HFF-Myc (cell line): ENCODE measurements at regions not wholly inside any gene's neighbourhood (a gene's known extent, or its start where the extent isn't known, plus 50 kb on each side); places are given as distances from the start of the nearest gene placed in this dataset.
A peak's percentile ranks its signal among the peaks of the same experiment; 100 is the strongest.

Experiments used
- DNase-seq: peaks from one replicate; pipeline ENCODE4 v3.0.0-alpha.2; 2011; ENCODE audit warnings: low read depth; ENCODE audit errors: extremely low read depth
- H3K4me3 ChIP-seq: replicated peaks from 2 replicates; pipeline ENCODE4 v1.5.1; 2011; ENCODE audit warnings: low read depth, mild to moderate bottlenecking, control low read depth, low read length
- TF ChIP-seq, protein P1 (sequence below): IDR thresholded peaks from 2 replicates; pipeline ENCODE4 v1.5.1; 2012; ENCODE audit warnings: mild to moderate bottlenecking, low read depth, low read length, control low read depth; ENCODE audit errors: missing control alignments

- DNase-seq = no peak
- TF ChIP-seq, protein P1, sequence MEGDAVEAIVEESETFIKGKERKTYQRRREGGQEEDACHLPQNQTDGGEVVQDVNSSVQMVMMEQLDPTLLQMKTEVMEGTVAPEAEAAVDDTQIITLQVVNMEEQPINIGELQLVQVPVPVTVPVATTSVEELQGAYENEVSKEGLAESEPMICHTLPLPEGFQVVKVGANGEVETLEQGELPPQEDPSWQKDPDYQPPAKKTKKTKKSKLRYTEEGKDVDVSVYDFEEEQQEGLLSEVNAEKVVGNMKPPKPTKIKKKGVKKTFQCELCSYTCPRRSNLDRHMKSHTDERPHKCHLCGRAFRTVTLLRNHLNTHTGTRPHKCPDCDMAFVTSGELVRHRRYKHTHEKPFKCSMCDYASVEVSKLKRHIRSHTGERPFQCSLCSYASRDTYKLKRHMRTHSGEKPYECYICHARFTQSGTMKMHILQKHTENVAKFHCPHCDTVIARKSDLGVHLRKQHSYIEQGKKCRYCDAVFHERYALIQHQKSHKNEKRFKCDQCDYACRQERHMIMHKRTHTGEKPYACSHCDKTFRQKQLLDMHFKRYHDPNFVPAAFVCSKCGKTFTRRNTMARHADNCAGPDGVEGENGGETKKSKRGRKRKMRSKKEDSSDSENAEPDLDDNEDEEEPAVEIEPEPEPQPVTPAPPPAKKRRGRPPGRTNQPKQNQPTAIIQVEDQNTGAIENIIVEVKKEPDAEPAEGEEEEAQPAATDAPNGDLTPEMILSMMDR = no peak
- peak overlapping the region; percentile 69; the same call in 1 of the 2 replicates for H3K4me3 ChIP-seq
Measured at GRCh38 chr22:46089426-46090035, 60.8 kb upstream of the PPARA start.

- TF ChIP-seq, protein P1 = no peak
- no peak for DNase-seq
- H3K4me3 ChIP-seq = no peak overlapping the region
Measured at GRCh38 chr22:46090036-46090591, 60.2 kb upstream of the PPARA start.

DNA sequence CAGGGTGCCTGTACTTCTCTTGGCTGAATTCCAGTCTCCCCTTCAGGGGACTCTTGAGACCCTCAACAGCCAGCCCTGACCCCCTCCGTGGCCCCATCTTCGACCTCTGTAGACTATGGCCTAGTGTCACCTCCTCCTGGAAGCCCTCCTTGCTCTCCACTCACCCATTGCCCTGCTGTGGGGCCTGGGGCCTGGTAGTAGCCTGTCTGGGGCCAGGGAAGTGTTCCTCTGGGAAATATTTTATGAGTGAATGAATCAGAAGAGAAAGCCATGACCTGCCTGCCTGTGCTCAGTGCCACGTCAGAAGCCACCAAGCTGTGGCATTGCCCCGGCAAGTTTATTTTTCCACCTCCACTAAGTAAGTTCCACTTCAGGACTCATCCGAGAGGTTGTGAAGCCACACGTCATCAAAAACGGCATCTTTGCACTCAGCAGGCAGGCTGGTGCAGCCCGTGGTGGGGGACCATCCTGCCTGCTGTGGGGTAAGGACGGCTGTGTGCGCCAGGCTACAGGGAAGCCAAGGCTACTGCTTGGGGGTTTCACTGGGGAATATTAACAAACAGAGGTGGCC is 59.6 kb upstream of the PPARA start:
- no peak overlapping the region for H3K4me3 ChIP-seq
- TF ChIP-seq, protein P1 = no peak
- DNase-seq = no peak

DNA sequence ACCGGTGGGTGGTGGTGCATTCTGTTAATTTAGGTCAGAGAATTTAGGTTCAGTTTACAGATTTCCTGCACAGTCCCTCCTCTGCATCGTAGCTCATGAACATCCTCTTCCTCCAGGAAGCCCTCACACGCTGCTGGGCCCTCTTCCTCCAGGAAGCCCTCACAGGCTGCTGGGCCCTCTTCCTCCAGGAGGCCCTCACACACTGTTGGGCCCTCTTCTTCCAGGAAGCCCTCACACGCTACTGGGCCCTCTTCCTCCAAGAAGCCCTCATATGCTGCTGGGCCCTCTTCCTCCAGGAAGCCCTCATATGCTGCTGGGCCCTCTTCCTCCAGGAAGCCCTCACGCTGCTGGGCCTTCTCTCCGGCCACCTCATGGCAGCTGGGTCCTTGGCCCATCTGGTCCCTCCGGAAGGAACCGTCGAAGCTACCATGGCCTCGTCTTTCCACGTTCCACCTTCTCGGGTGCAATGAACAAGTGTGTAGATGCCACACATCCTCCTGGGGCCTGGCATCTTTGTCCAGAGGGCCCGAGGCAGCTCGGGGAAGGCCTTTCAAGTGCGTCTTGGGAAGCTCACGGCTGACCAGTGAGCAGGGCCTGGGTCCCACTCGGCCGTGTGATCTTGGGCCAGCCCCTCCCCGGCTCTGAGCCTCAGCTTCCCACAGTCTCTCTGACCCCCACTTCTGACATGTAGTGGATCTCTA is 58.9 kb upstream of the PPARA start:
- no peak for DNase-seq
- TF ChIP-seq, protein P1 = no peak
- no peak overlapping the region for H3K4me3 ChIP-seq

DNA sequence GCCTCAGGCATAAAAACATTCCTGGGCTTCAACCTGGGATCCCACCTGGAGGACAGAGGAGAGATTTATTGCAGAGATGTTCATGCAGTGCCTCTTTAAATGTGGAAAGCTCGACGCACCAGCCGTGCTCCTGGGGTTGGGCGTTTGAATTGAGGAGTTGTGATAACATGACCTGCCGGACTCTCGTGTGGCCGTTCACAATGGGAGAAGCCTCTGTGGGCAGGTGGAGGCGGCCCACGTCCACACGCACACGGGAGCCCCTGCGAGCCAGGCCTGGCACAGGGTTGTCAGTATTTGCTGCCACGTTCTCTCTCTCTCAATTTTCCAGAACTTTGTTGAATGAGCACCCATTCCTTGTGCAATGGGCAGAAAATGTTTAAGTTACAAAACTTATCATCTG is 58.3 kb upstream of the PPARA start:
- TF ChIP-seq, protein P1 = no peak
- no peak for DNase-seq
- no peak overlapping the region for H3K4me3 ChIP-seq

GRCh38 chr22:46092670-46093410 is 57.5 kb upstream of the PPARA start:
- no peak for DNase-seq
- TF ChIP-seq, protein P1 = no peak
- H3K4me3 ChIP-seq = no peak overlapping the region
